H9 (cell line): ENCODE measurements at regions not wholly inside any gene's neighbourhood (a gene's known extent, or its start where the extent isn't known, plus 50 kb on each side); places are given as distances from the start of the nearest gene placed in this dataset.

Experiments
- DNase-seq: peaks from one replicate; pipeline ENCODE4 v3.0.0-alpha.2; 2017
- H2AFZ ChIP-seq: one replicate; pipeline ENCODE4 v1.6.1; 2013; ENCODE audit warnings: mild to moderate bottlenecking, low read length, control low read depth, moderate library complexity
- H2AK5ac ChIP-seq: 2 replicates; pipeline ENCODE4 v1.6.1; 2013; ENCODE audit warnings: low read length, control low read depth, mixed read lengths; ENCODE audit not compliant: insufficient read length
- H2BK120ac ChIP-seq: one replicate; pipeline ENCODE4 v1.6.1; 2013; ENCODE audit warnings: low read depth, mild to moderate bottlenecking, low read length, control low read depth, inconsistent platforms; ENCODE audit not compliant: poor library complexity, severe bottlenecking
- H2BK12ac ChIP-seq: 2 replicates; pipeline ENCODE4 v1.6.1; 2013; ENCODE audit warnings: low read length, control low read depth, mixed read lengths, low read depth; ENCODE audit not compliant: insufficient read length
- H2BK15ac ChIP-seq: 2 replicates; pipeline ENCODE4 v1.6.1; 2013; ENCODE audit warnings: low read depth, low read length, control low read depth
- H2BK20ac ChIP-seq: one replicate; pipeline ENCODE4 v1.6.1; 2013; ENCODE audit warnings: low read depth, mild to moderate bottlenecking, low read length, control low read depth, inconsistent platforms; ENCODE audit not compliant: poor library complexity, severe bottlenecking
- H2BK5ac ChIP-seq: 2 replicates; pipeline ENCODE4 v1.6.1; 2013; ENCODE audit warnings: low read length, control low read depth, mixed read lengths; ENCODE audit not compliant: insufficient read length
- H3K14ac ChIP-seq: 2 replicates; pipeline ENCODE4 v1.6.1; 2013; ENCODE audit warnings: low read length, control low read depth; ENCODE audit not compliant: insufficient read depth
- H3K18ac ChIP-seq: 2 replicates; pipeline ENCODE4 v1.6.1; 2013; ENCODE audit warnings: low read depth, mild to moderate bottlenecking, mixed read lengths, low read length, control low read depth; ENCODE audit not compliant: insufficient read length
- H3K23ac ChIP-seq: 2 replicates; pipeline ENCODE4 v1.6.1; 2013; ENCODE audit warnings: low read length, control low read depth, mixed read lengths, low read depth; ENCODE audit not compliant: insufficient read length
- H3K23me2 ChIP-seq: 2 replicates; pipeline ENCODE4 v1.6.1; 2013; ENCODE audit warnings: low read depth, mild to moderate bottlenecking, mixed read lengths, low read length, control low read depth; ENCODE audit not compliant: insufficient read length, poor library complexity, severe bottlenecking
- H3K27ac ChIP-seq: 2 replicates; pipeline ENCODE4 v1.5.1; 2013; ENCODE audit warnings: low read length, control low read depth, mixed read lengths, low read depth; ENCODE audit not compliant: insufficient read length
- H3K27me3 ChIP-seq: 2 replicates; pipeline ENCODE4 v1.6.1; 2013; ENCODE audit warnings: low read length, control low read depth, inconsistent platforms; ENCODE audit not compliant: insufficient read depth
- H3K4ac ChIP-seq: 2 replicates; pipeline ENCODE4 v1.6.1; 2013; ENCODE audit warnings: low read depth, mild to moderate bottlenecking, control low read depth, inconsistent platforms, low read length, moderate library complexity
- H3K4me1 ChIP-seq: 2 replicates; pipeline ENCODE4 v1.6.1; 2013; ENCODE audit warnings: low read length, control low read depth, inconsistent platforms; ENCODE audit not compliant: insufficient read depth
- H3K4me2 ChIP-seq: 2 replicates; pipeline ENCODE4 v1.6.1; 2013; ENCODE audit warnings: low read length, control low read depth, mixed read lengths; ENCODE audit not compliant: insufficient read length, insufficient read depth
- H3K56ac ChIP-seq: 2 replicates; pipeline ENCODE4 v1.6.1; 2013; ENCODE audit warnings: low read depth, mild to moderate bottlenecking, mixed read lengths, low read length, control low read depth; ENCODE audit not compliant: insufficient read length
- H3K79me1 ChIP-seq: 2 replicates; pipeline ENCODE4 v1.6.1; 2013; ENCODE audit warnings: low read depth, mild to moderate bottlenecking, moderate library complexity, low read length, control low read depth, inconsistent platforms; ENCODE audit not compliant: insufficient read depth, poor library complexity, severe bottlenecking
- H3K79me2 ChIP-seq: 2 replicates; pipeline ENCODE4 v1.6.1; 2013; ENCODE audit warnings: low read length, control low read depth, inconsistent platforms; ENCODE audit not compliant: insufficient read depth
- H3K9ac ChIP-seq: 2 replicates; pipeline ENCODE4 v1.6.1; 2013; ENCODE audit warnings: low read length, control low read depth, mixed read lengths; ENCODE audit not compliant: insufficient read length; ENCODE audit errors: extremely low read depth
- H3K9me3 ChIP-seq: one replicate; pipeline ENCODE4 v1.6.1; 2013; ENCODE audit warnings: low read depth, low read length, inconsistent platforms; ENCODE audit not compliant: control insufficient read depth
- H3T11ph ChIP-seq: one replicate; pipeline ENCODE4 v1.6.1; 2013; ENCODE audit warnings: mild to moderate bottlenecking, low read length, control low read depth, inconsistent platforms
- H4K20me1 ChIP-seq: one replicate; pipeline ENCODE4 v1.6.1; 2013; ENCODE audit not compliant: control insufficient read depth, insufficient read length, insufficient read depth
- H4K5ac ChIP-seq: 2 replicates; pipeline ENCODE4 v1.6.1; 2013; ENCODE audit warnings: low read depth, mild to moderate bottlenecking, mixed read lengths, low read length, control low read depth; ENCODE audit not compliant: insufficient read length
- H4K8ac ChIP-seq: replicated peaks from 2 replicates; pipeline ENCODE4 v1.6.1; 2013; ENCODE audit warnings: low read length, control low read depth, mixed read lengths, low read depth; ENCODE audit not compliant: insufficient read length
- H4K91ac ChIP-seq: 2 replicates; pipeline ENCODE4 v1.6.1; 2013; ENCODE audit warnings: low read depth, mild to moderate bottlenecking, moderate library complexity, mixed read lengths, low read length, control low read depth; ENCODE audit not compliant: insufficient read length
- H3K27ac Mint-ChIP-seq, 3 experiments: 2 replicates in 2 of 3; 3 replicates in 1 of 3; pipeline ENCODE4 v1.8.0; 2020 to 2021; ENCODE audit warnings: mixed read lengths in 3 of 3, mild to moderate bottlenecking in 1 of 3, moderate library complexity in 1 of 3
- H3K27me3 Mint-ChIP-seq: 2 replicates; pipeline ENCODE4 v1.8.0; 2021; ENCODE audit warnings: low read depth, mild to moderate bottlenecking, moderate library complexity, mixed read lengths
- H3K36me3 Mint-ChIP-seq, 3 experiments: 2 replicates in 2 of 3; 3 replicates in 1 of 3; pipeline ENCODE4 v1.8.0; 2020 to 2021; ENCODE audit warnings: low read depth in 3 of 3, mixed read lengths in 3 of 3; ENCODE audit not compliant: insufficient read depth in 1 of 3
- H3K4me1 Mint-ChIP-seq, 2 experiments: 2 replicates each; pipeline ENCODE4 v1.8.0; 2020; ENCODE audit warnings: mixed read lengths in 2 of 2
- H3K4me3 Mint-ChIP-seq, 2 experiments: 2 replicates in 1 of 2; 3 replicates in 1 of 2; pipeline ENCODE4 v1.8.0; 2020 to 2021; ENCODE audit warnings: mild to moderate bottlenecking in 2 of 2, mixed read lengths in 2 of 2, moderate library complexity in 1 of 2
- H3K9me3 Mint-ChIP-seq, 2 experiments: 2 replicates in 1 of 2; 3 replicates in 1 of 2; pipeline ENCODE4 v1.8.0; 2020; ENCODE audit warnings: mild to moderate bottlenecking in 2 of 2, mixed read lengths in 2 of 2, moderate library complexity in 1 of 2
- WGBS: extraction: QIAGEN DNeasy Blood & Tissue Kit; methylation state at CpG from one replicate; pipeline ENCODE4 v1.1.7; 2013; ENCODE audit warnings: missing lambda C conversion rate, low lambda C conversion rate, mixed read lengths; ENCODE audit not compliant: insufficient read length; ENCODE audit errors: extremely low coverage; 5-methylcytosine and 5-hydroxymethylcytosine counted together
- TF ChIP-seq, protein P1 (sequence below): fragments of 200-600 bp; sonication (generic); conservative IDR thresholded peaks from 3 replicates; pipeline ENCODE4 v1.8.0; 2021; ENCODE audit warnings: antibody characterized with exemption, mild to moderate bottlenecking

DNA sequence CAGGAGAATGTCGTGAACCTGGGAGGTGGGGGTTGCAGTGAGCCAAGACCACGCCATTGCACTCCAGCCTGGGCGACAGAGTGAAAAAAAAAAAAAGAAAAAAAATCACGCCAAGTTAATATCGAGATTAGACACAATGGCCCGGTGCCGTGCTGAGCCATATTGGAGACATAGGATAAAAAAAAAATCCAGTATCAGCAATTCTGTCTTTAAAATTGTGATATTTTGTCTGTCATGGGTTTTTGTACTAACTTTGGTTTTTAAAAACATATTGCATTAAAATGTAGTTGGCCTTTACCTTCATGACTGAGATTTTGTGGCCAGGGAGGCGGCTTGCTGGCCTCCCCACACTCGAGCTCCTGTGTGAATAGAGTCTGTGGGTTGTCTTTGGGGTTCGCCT lies 62.8 kb upstream of the PITRM1 start:
- Mint-ChIP-seq H3K36me3 (no peaks in the 10 kb centered on the region; a peak in 1 of 7 replicates), H3K4me3 (no peak overlapping the region), H3K27ac (no peak overlapping the region), H3K9me3 (peaks cover 0 to 2% of the 10 kb centered on the region in 2 experiments; a peak in 4 of 5 replicates), H3K27me3 (peaks cover 10% of the 10 kb centered on the region), H3K4me1 (peaks cover 6% of the 10 kb centered on the region in 2 experiments)
- no peak overlapping the region for H3T11ph ChIP-seq
- no peak overlapping the region for H2BK20ac ChIP-seq
- H2BK12ac ChIP-seq = no peak overlapping the region
- no peak overlapping the region for H2BK120ac ChIP-seq
- H3K14ac ChIP-seq = no peak overlapping the region
- H2AK5ac ChIP-seq = no peak overlapping the region
- no peaks in the 10 kb centered on the region for H3K23me2 ChIP-seq
- no peaks in the 10 kb centered on the region for H3K79me2 ChIP-seq
- no peak overlapping the region for H2AFZ ChIP-seq
- H3K4ac ChIP-seq = no peak overlapping the region
- no CpG with 5 or more reads among the region's 10 CpGs for WGBS
- H2BK15ac ChIP-seq = no peak overlapping the region
- H4K8ac ChIP-seq = no peak overlapping the region
- no peaks in the 10 kb centered on the region for H3K79me1 ChIP-seq
- H3K23ac ChIP-seq = no peak overlapping the region
- no peak overlapping the region for H2BK5ac ChIP-seq
- H3K18ac ChIP-seq = no peak overlapping the region
- DNase-seq = no peak
- H3K56ac ChIP-seq = no peak overlapping the region
- H4K20me1 ChIP-seq = no peaks in the 10 kb centered on the region
- no peak overlapping the region for H3K4me2 ChIP-seq
- H3K27ac ChIP-seq = no peak overlapping the region
- H4K91ac ChIP-seq = no peak overlapping the region
- H3K27me3 ChIP-seq = no peaks in the 10 kb centered on the region
- H4K5ac ChIP-seq = no peak overlapping the region
- TF ChIP-seq, protein P1, sequence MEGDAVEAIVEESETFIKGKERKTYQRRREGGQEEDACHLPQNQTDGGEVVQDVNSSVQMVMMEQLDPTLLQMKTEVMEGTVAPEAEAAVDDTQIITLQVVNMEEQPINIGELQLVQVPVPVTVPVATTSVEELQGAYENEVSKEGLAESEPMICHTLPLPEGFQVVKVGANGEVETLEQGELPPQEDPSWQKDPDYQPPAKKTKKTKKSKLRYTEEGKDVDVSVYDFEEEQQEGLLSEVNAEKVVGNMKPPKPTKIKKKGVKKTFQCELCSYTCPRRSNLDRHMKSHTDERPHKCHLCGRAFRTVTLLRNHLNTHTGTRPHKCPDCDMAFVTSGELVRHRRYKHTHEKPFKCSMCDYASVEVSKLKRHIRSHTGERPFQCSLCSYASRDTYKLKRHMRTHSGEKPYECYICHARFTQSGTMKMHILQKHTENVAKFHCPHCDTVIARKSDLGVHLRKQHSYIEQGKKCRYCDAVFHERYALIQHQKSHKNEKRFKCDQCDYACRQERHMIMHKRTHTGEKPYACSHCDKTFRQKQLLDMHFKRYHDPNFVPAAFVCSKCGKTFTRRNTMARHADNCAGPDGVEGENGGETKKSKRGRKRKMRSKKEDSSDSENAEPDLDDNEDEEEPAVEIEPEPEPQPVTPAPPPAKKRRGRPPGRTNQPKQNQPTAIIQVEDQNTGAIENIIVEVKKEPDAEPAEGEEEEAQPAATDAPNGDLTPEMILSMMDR = no peak
- H3K4me1 ChIP-seq = no peaks in the 10 kb centered on the region
- no peaks in the 10 kb centered on the region for H3K9me3 ChIP-seq
- no peak overlapping the region for H3K9ac ChIP-seq
